B cell (primary cell): ENCODE measurements at regions not wholly inside any gene's neighbourhood (a gene's known extent, or its start where the extent isn't known, plus 50 kb on each side); places are given as distances from the start of the nearest gene placed in this dataset.

Experiments used
- ATAC-seq: fragments of 200-7000 bp; cut with Tn5 transposase; one replicate; pipeline ENCODE4 v1.10.0; 2021; ENCODE audit warnings: low read depth, mild to moderate bottlenecking, moderate number of reproducible peaks, moderate library complexity
- CTCF ChIA-PET: fragments of 350-600 bp; sonication (Branson Sonifier 250); formaldehyde crosslinking; loops from one replicate; lab custom pipeline; 2021; ENCODE audit warnings: antibody characterized with exemption, inconsistent platforms; lab: Charles Lee
- POLR2A ChIA-PET: fragments of 350-600 bp; sonication (Branson Sonifier 250); formaldehyde crosslinking; loops from one replicate; lab custom pipeline; 2021; ENCODE audit warnings: antibody characterized with exemption; lab: Charles Lee
- DNase-seq: peaks from one replicate; pipeline ENCODE4 v3.0.0; 2013
- H2AFZ ChIP-seq: 2 replicates; pipeline ENCODE4 v1.6.1; 2012; ENCODE audit warnings: mild to moderate bottlenecking, low read depth, low read length; ENCODE audit not compliant: insufficient read depth, poor library complexity, severe bottlenecking
- H3K27ac ChIP-seq, 2 donors: 1 replicate in 1 of 2; 2 replicates in 1 of 2; pipeline ENCODE4 v1.5.1; 2012 to 2013; ENCODE audit warnings: low read length in 2 of 2, mild to moderate bottlenecking in 2 of 2, moderate library complexity in 1 of 2
- H3K27me3 ChIP-seq, 4 experiments: fragments of 200-600 bp in 1 of 4; sonication (generic) in 1 of 4; replicated peaks in 1 of 4; 1 replicate in 2 of 4; 2 replicates in 2 of 4; pipeline versions ENCODE4 v1.6.1 to v1.7.0; 2013 to 2016; ENCODE audit warnings: low read length in 3 of 4, mild to moderate bottlenecking in 2 of 4, mixed read lengths in 1 of 4, moderate library complexity in 1 of 4; ENCODE audit not compliant: insufficient read depth in 4 of 4, control insufficient read depth in 3 of 4; ENCODE audit errors: control extremely low read depth in 1 of 4
- H3K36me3 ChIP-seq, 2 experiments: replicated peaks in 1 of 2; 1 replicate in 1 of 2; 2 replicates in 1 of 2; pipeline versions ENCODE4 v1.6.1 to v1.7.1; 2013; ENCODE audit warnings: low read length in 1 of 2; ENCODE audit not compliant: insufficient read depth in 2 of 2, control insufficient read depth in 1 of 2; ENCODE audit errors: control extremely low read depth in 1 of 2, extremely low read depth in 1 of 2
- H3K4me1 ChIP-seq, 2 donors: fragments of 200-600 bp in 1 of 2; sonication (generic) in 1 of 2; 1 replicate in 1 of 2; 2 replicates in 1 of 2; pipeline versions ENCODE4 v1.5.1 to v1.6.1; 2013 to 2017; ENCODE audit warnings: low read length in 2 of 2; ENCODE audit not compliant: control insufficient read depth in 2 of 2, insufficient read depth in 2 of 2
- H3K4me2 ChIP-seq: replicated peaks from 2 replicates; pipeline ENCODE3; 2012; ENCODE audit warnings: mild to moderate bottlenecking, low read depth, low read length; ENCODE audit not compliant: poor library complexity, severe bottlenecking
- H3K4me3 ChIP-seq, 5 experiments: fragments of 200-600 bp in 1 of 5; sonication (generic) in 1 of 5; 1 replicate in 3 of 5; 2 replicates in 2 of 5; pipeline versions ENCODE4 v1.5.1 to v1.7.0; 2011 to 2016; ENCODE audit warnings: low read length in 4 of 5, mild to moderate bottlenecking in 4 of 5, low read depth in 2 of 5, control low read depth in 1 of 5, moderate library complexity in 1 of 5; ENCODE audit not compliant: insufficient read depth in 1 of 5; ENCODE audit errors: control extremely low read depth in 1 of 5, extremely low read depth in 1 of 5
- H3K79me2 ChIP-seq: fragments of 200-600 bp; sonication (generic); one replicate; pipeline ENCODE4 v1.6.0; 2016; ENCODE audit warnings: low read length; ENCODE audit not compliant: control insufficient read depth, insufficient read depth
- H3K9ac ChIP-seq: fragments of 200-600 bp; sonication (generic); 2 replicates; pipeline ENCODE4 v1.6.1; 2017; ENCODE audit warnings: mild to moderate bottlenecking, low read length, moderate library complexity
- H3K9me3 ChIP-seq, 3 donors: one replicate each; pipeline versions ENCODE4 v1.6.1 to v1.7.1; 2013; ENCODE audit warnings: low read length in 2 of 3; ENCODE audit not compliant: control insufficient read depth in 2 of 3, insufficient read depth in 1 of 3; ENCODE audit errors: control extremely low read depth in 1 of 3
- H4K20me1 ChIP-seq: 2 replicates; pipeline ENCODE4 v1.6.0; 2012; ENCODE audit warnings: mild to moderate bottlenecking, low read length; ENCODE audit not compliant: insufficient read depth, control insufficient read depth, poor library complexity, severe bottlenecking
- H3K27ac Mint-ChIP-seq: one replicate; pipeline ENCODE4 v1.8.0; 2021; ENCODE audit warnings: mixed read lengths
- H3K27me3 Mint-ChIP-seq: one replicate; pipeline ENCODE4 v1.8.0; 2021; ENCODE audit warnings: mixed read lengths
- H3K4me1 Mint-ChIP-seq: one replicate; pipeline ENCODE4 v1.8.0; 2021; ENCODE audit warnings: mixed read lengths
- H3K4me3 Mint-ChIP-seq: one replicate; pipeline ENCODE4 v1.8.0; 2021; ENCODE audit warnings: mixed read lengths
- H3K9me3 Mint-ChIP-seq: one replicate; pipeline ENCODE4 v1.8.0; 2022; ENCODE audit warnings: mixed read lengths; ENCODE audit not compliant: insufficient read depth
- EZH2 ChIP-seq: IDR thresholded peaks from 2 replicates; pipeline ENCODE4 v1.6.1; 2012; ENCODE audit warnings: borderline replicate concordance, low read depth, mild to moderate bottlenecking, moderate library complexity, low read length; ENCODE audit not compliant: insufficient read depth, poor library complexity, severe bottlenecking
- WGBS: methylation state at CpG from one replicate; pipeline ENCODE4 v1.1.5; 2013; ENCODE audit warnings: missing lambda C conversion rate; ENCODE audit not compliant: insufficient coverage; 5-methylcytosine and 5-hydroxymethylcytosine counted together
- intact Hi-C: fragments of 100-400 bp; cut with micrococcal nuclease; formaldehyde crosslinking; loops from one replicate; pipeline ENCODE4 v1.10.0; 2022
- TF ChIP-seq, protein P1 (sequence below): fragments of 200-600 bp; IDR thresholded peaks from one replicate; pipeline ENCODE4 v1.8.0; 2022; ENCODE audit warnings: antibody characterized with exemption, mild to moderate bottlenecking

DNA sequence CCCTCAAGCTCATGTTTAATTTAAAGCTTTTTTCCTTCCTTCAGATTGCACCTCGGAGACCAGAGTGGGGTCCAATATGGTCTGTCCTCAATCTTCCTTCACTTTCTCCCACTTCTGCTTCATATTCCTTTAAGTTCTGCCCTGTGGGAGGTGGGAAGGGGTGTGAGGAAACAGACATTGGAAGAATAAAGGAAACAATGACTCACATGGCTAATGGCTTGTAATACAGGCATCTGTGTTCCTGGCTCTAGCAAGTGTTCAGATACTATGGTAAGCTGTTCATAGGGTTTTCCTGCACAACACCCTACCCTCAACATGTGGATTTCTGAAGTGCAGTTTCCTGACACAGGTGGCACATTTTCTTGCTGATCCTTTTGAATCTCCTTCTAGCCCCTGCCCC lies 209.5 kb downstream of the PIK3C3 start:
- H3K4me3 Mint-ChIP-seq = no peak overlapping the region
- Histone ChIP-seq H3K4me3 (no peak overlapping the region), H3K79me2 (no peaks in the 10 kb centered on the region), H4K20me1 (no peaks in the 10 kb centered on the region), H3K27me3 (no peaks in the 10 kb centered on the region), H3K4me1 (no peaks in the 10 kb centered on the region), H3K27ac (no peak overlapping the region), H3K9ac (no peak overlapping the region), H3K9me3 (no peaks in the 10 kb centered on the region), H3K4me2 (no peak overlapping the region), H3K36me3 (no peaks in the 10 kb centered on the region), H2AFZ (no peak overlapping the region)
- H3K9me3 Mint-ChIP-seq = no peaks in the 10 kb centered on the region
- intact Hi-C loops = no loop called here
- no CpG with 5 or more reads among the region's 1 CpG for WGBS
- no peaks in the 10 kb centered on the region for H3K4me1 Mint-ChIP-seq
- no peak for ATAC-seq
- no peaks in the 10 kb centered on the region for H3K27me3 Mint-ChIP-seq
- DNase-seq = no peak
- no peak overlapping the region for H3K27ac Mint-ChIP-seq
- POLR2A ChIA-PET = no interaction called here
- CTCF ChIA-PET = no interaction called here
- TF ChIP-seq, protein P1, sequence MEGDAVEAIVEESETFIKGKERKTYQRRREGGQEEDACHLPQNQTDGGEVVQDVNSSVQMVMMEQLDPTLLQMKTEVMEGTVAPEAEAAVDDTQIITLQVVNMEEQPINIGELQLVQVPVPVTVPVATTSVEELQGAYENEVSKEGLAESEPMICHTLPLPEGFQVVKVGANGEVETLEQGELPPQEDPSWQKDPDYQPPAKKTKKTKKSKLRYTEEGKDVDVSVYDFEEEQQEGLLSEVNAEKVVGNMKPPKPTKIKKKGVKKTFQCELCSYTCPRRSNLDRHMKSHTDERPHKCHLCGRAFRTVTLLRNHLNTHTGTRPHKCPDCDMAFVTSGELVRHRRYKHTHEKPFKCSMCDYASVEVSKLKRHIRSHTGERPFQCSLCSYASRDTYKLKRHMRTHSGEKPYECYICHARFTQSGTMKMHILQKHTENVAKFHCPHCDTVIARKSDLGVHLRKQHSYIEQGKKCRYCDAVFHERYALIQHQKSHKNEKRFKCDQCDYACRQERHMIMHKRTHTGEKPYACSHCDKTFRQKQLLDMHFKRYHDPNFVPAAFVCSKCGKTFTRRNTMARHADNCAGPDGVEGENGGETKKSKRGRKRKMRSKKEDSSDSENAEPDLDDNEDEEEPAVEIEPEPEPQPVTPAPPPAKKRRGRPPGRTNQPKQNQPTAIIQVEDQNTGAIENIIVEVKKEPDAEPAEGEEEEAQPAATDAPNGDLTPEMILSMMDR = no peak
- TF ChIP-seq EZH2 = no peak

DNA sequence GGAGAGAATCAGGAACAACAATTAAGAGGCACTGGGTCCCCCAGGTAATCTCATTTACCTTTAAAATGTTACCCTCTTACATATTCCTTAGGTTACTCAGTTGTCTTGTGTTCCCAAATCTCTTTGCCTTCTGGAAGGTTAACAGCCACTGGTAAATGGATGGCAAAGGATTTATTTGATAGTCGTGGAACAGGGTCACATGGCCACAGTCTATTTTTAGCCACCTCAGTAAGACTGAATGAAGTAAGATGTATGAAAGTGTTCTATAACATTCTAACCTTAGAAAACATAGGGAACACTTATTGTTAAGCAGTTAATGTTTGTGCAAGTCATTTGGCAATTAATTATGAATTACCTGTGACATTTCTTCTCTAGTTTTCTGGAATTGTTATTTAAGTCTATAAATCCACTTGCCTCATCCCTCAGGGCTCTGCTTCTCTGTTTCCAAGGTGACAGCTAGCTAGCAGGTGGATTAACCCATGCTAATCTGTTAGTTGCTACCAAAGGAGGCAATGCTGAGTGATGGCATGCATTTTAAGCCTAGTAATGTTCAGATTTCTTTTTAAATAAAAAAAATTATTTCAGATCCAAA lies 211.0 kb downstream of the PIK3C3 start:
- H3K9me3 Mint-ChIP-seq = no peaks in the 10 kb centered on the region
- Histone ChIP-seq H3K9me3 (no peaks in the 10 kb centered on the region), H4K20me1 (no peaks in the 10 kb centered on the region), H3K4me3 (no peak overlapping the region), H3K27ac (no peak overlapping the region), H3K9ac (no peak overlapping the region), H3K79me2 (no peaks in the 10 kb centered on the region), H3K4me1 (no peaks in the 10 kb centered on the region), H3K4me2 (no peak overlapping the region), H2AFZ (no peak overlapping the region), H3K36me3 (no peaks in the 10 kb centered on the region), H3K27me3 (no peaks in the 10 kb centered on the region)
- H3K4me1 Mint-ChIP-seq = no peaks in the 10 kb centered on the region
- H3K27me3 Mint-ChIP-seq = no peaks in the 10 kb centered on the region
- CTCF ChIA-PET = no interaction called here
- H3K4me3 Mint-ChIP-seq = no peak overlapping the region
- DNase-seq (no peak), ATAC-seq (no peak)
- no peak overlapping the region for H3K27ac Mint-ChIP-seq
- intact Hi-C loops = no loop called here
- no CpG with 5 or more reads among the region's 1 CpG for WGBS
- TF ChIP-seq, protein P1 = no peak
- no peak for TF ChIP-seq EZH2
- POLR2A ChIA-PET = no interaction called here
